ENCODE measurements at regions not wholly inside any gene's neighbourhood (a gene's known extent, or its start where the extent isn't known, plus 50 kb on each side); places are given as distances from the start of the nearest gene placed in this dataset.
"Not testable (repeated sequence)": the region's sequence is repeated elsewhere in the genome, so short reads cannot be mapped to it uniquely, and the experiment has no call there.

- Mint-ChIP-seq H3K4me1 (no peaks in the 10 kb centered on the region), H3K9me3 (no peaks in the 10 kb centered on the region), H3K4me3 (no peak overlapping the region), H3K27ac (no peak overlapping the region), H3K27me3 (no peaks in the 10 kb centered on the region), H3K36me3 (ENCODE audit: low read depth) (no peaks in the 10 kb centered on the region)
- no peak for DNase-seq
- intact Hi-C loops (cut with micrococcal nuclease) = no loop called here
These were observed 253.3 kb upstream of the INTU start for GRCh38 chr4:127379499-127379898.

DNA sequence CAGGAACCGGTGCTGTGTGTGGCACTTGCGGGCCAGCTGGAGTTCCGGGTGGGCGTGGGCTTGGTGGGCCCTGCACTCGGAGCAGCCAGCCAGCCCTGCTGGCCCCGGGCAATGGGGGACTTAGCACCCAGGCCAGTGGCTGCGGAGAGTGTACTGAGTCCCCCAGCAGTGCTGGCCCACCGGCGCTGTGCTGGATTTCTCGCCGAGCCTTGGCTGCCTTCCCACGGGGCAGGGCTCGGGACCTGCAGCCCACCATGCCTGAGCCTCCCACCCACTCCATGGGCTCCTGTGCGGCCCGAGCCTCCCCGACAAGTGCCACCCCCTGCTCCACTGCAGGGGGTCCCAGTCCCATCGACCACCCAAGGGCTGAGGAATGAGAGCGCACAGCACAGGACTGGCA, 252.8 kb upstream of the INTU start:
- H3K4me3 Mint-ChIP-seq; H3K27me3 Mint-ChIP-seq; H3K9me3 Mint-ChIP-seq; H3K36me3 Mint-ChIP-seq (ENCODE audit: low read depth); DNase-seq; H3K4me1 Mint-ChIP-seq; H3K27ac Mint-ChIP-seq; intact Hi-C loops (cut with micrococcal nuclease): not testable (repeated sequence)

GRCh38 chr4:127383666-127384065, 249.1 kb upstream of the INTU start:
- Mint-ChIP-seq H3K27ac (no peak overlapping the region), H3K9me3 (no peaks in the 10 kb centered on the region), H3K4me3 (no peak overlapping the region), H3K27me3 (no peaks in the 10 kb centered on the region), H3K4me1 (no peaks in the 10 kb centered on the region), H3K36me3 (ENCODE audit: low read depth) (no peaks in the 10 kb centered on the region)
- intact Hi-C loops (cut with micrococcal nuclease) = no loop called here
- no peak for DNase-seq

GRCh38 chr4:127394516-127394915, 238.2 kb upstream of the INTU start:
- H3K9me3 Mint-ChIP-seq = no peaks in the 10 kb centered on the region
- no peaks in the 10 kb centered on the region for H3K36me3 Mint-ChIP-seq (ENCODE audit: low read depth)
- H3K4me3 Mint-ChIP-seq = no peak overlapping the region
- no peaks in the 10 kb centered on the region for H3K4me1 Mint-ChIP-seq
- no peak overlapping the region for H3K27ac Mint-ChIP-seq
- H3K27me3 Mint-ChIP-seq = no peaks in the 10 kb centered on the region
- DNase-seq = no peak
- intact Hi-C loops (cut with micrococcal nuclease) = no loop called here

DNA sequence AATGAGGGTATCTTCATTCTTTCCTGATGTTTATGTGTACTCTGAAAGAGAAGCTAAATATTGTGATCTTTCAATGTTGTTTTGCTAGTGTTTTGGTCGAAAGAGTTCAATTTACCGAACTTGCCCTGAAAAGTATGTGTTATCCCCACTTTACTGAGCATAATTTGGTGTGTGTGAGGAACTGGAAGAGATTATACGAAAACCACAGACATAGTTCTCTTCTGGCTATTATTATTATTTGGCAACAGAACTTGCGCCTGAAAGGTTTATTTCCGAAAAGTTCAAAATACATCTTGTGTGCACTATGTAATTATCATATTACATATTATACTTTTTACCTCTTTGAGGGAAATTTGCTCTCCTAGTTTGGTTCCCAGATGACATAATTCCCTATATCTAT, 232.5 kb upstream of the INTU start:
- Mint-ChIP-seq H3K4me3 (no peak overlapping the region), H3K27me3 (no peaks in the 10 kb centered on the region)
- intact Hi-C loops (cut with micrococcal nuclease) = no loop called here

GRCh38 chr4:127400731-127401346, 231.9 kb upstream of the INTU start:
- Mint-ChIP-seq H3K27ac (no peak overlapping the region), H3K9me3 (no peaks in the 10 kb centered on the region), H3K27me3 (no peaks in the 10 kb centered on the region), H3K4me3 (no peak overlapping the region), H3K36me3 (ENCODE audit: low read depth) (no peaks in the 10 kb centered on the region), H3K4me1 (no peaks in the 10 kb centered on the region)
- intact Hi-C loops (cut with micrococcal nuclease) = no loop called here
- peak; percentile 80 for DNase-seq

More for the DNA sequence above, 232.5 kb upstream of the INTU start:
- no peak for DNase-seq
- H3K27ac Mint-ChIP-seq = no peak overlapping the region
- no peaks in the 10 kb centered on the region for H3K4me1 Mint-ChIP-seq
- no peaks in the 10 kb centered on the region for H3K36me3 Mint-ChIP-seq (ENCODE audit: low read depth)
- H3K9me3 Mint-ChIP-seq = no peaks in the 10 kb centered on the region

- no peaks in the 10 kb centered on the region for H3K36me3 Mint-ChIP-seq (ENCODE audit: low read depth)
- no peaks in the 10 kb centered on the region for H3K9me3 Mint-ChIP-seq
- no peaks in the 10 kb centered on the region for H3K4me1 Mint-ChIP-seq
- intact Hi-C loops (cut with micrococcal nuclease) = no loop called here
- H3K27ac Mint-ChIP-seq = no peak overlapping the region
- no peak overlapping the region for H3K4me3 Mint-ChIP-seq
- H3K27me3 Mint-ChIP-seq = no peaks in the 10 kb centered on the region
- no peak for DNase-seq
These were observed 229.2 kb upstream of the INTU start for GRCh38 chr4:127403471-127404084.

DNA sequence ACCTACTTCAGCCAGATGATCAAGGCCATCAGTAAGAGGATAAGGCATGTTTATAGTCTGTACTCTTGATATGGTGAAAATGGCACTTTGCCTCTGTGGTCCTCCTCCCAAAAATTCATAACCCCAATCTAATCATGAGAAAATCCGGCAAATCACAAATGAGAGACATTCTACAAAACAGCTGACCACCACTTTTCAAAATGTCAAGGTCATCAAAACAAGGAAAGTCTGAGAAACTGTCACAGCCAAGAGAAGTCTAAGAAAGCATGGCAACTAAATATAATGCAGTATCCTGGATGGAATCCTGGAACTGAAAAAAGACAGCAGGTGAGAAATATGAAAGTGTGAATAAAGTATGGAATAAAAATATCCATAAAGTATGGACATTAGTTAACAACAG, 226.6 kb upstream of the INTU start:
- no peaks in the 10 kb centered on the region for H3K27me3 Mint-ChIP-seq
- no peak overlapping the region for H3K27ac Mint-ChIP-seq
- no peak for DNase-seq
- no peak overlapping the region for H3K4me3 Mint-ChIP-seq
- H3K36me3 Mint-ChIP-seq (ENCODE audit: low read depth) = no peaks in the 10 kb centered on the region
- no peaks in the 10 kb centered on the region for H3K4me1 Mint-ChIP-seq
- H3K9me3 Mint-ChIP-seq = no peaks in the 10 kb centered on the region
- intact Hi-C loops (cut with micrococcal nuclease) = no loop called here

- intact Hi-C loops (cut with micrococcal nuclease); DNase-seq; H3K27ac Mint-ChIP-seq; H3K27me3 Mint-ChIP-seq; H3K4me1 Mint-ChIP-seq; H3K4me3 Mint-ChIP-seq; H3K36me3 Mint-ChIP-seq (ENCODE audit: low read depth); H3K9me3 Mint-ChIP-seq: not testable (repeated sequence)
These were observed 225.2 kb upstream of the INTU start for GRCh38 chr4:127407572-127407971.

GRCh38 chr4:127410201-127410600, 222.6 kb upstream of the INTU start:
- Mint-ChIP-seq H3K4me1 (no peaks in the 10 kb centered on the region), H3K4me3 (no peak overlapping the region), H3K27me3 (no peaks in the 10 kb centered on the region), H3K9me3 (no peaks in the 10 kb centered on the region), H3K27ac (no peak overlapping the region), H3K36me3 (ENCODE audit: low read depth) (no peaks in the 10 kb centered on the region)
- intact Hi-C loops (cut with micrococcal nuclease) = no loop called here
- DNase-seq = no peak

DNA sequence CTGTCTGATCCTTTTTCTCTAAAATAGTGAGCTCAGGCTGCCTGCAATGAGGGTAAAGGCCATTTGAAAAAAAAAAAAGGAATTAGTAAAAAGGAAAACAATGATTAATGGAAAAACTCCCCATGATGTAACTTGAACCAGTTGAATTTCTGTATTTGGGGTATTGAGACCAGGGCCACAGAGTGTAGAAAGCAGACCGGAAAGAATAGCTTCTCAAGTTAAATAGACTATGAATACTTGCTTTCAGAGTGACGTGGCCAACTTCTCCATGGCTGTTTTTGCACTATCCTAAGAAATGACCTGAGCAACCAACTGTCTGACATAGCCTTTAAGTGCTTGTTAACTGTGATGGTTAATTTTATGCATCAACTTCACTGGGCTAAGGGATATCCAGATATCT, 222.1 kb upstream of the INTU start:
- no peak overlapping the region for H3K4me3 Mint-ChIP-seq
- no peaks in the 10 kb centered on the region for H3K4me1 Mint-ChIP-seq
- H3K27ac Mint-ChIP-seq = no peak overlapping the region
- H3K27me3 Mint-ChIP-seq = no peaks in the 10 kb centered on the region
- no peak for DNase-seq
- H3K9me3 Mint-ChIP-seq = no peaks in the 10 kb centered on the region
- intact Hi-C loops (cut with micrococcal nuclease) = no loop called here
- no peaks in the 10 kb centered on the region for H3K36me3 Mint-ChIP-seq (ENCODE audit: low read depth)

DNA sequence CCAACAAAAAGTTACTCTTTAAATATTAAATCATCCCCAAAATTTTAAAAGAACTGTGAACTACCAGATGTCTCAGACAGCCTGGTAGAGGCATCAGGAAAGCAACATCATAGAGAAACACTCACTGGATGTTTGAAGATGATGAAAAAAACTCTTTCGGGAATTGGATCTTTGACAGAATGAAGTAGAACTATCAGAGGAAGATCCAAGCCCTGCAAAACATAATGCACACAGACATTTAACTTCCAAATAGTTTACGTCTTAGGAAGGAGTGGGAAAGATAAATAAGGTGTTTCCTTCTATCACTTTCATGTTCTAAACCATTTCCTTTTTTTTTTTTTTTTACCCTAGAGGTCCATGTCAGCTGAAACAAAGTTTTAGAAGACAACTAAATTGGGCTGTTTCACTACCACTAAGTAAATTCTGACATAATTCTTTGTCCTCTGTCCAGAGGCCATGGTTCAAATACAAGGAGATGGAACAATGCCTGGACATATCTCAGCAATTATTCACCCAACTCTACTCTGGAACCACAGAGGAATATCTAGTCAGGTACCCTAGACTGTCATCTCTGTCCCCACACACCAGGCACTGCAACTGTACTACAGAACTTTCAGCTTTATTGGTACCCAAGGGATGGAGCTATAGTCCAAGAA, 217.7 kb upstream of the INTU start:
- Mint-ChIP-seq H3K4me1 (no peaks in the 10 kb centered on the region), H3K4me3 (no peak overlapping the region)

GRCh38 chr4:127416115-127416514, 216.6 kb upstream of the INTU start:
- no peak for DNase-seq
- intact Hi-C loops (cut with micrococcal nuclease) = no loop called here
- Mint-ChIP-seq H3K36me3 (ENCODE audit: low read depth) (no peaks in the 10 kb centered on the region), H3K4me1 (no peaks in the 10 kb centered on the region), H3K27me3 (no peaks in the 10 kb centered on the region), H3K27ac (no peak overlapping the region), H3K4me3 (no peak overlapping the region), H3K9me3 (no peaks in the 10 kb centered on the region)

More for the DNA sequence above, 217.7 kb upstream of the INTU start:
- Mint-ChIP-seq H3K9me3 (no peaks in the 10 kb centered on the region), H3K27me3 (no peaks in the 10 kb centered on the region), H3K27ac (no peak overlapping the region), H3K36me3 (ENCODE audit: low read depth) (no peaks in the 10 kb centered on the region)
- no peak for DNase-seq
- intact Hi-C loops (cut with micrococcal nuclease) = no loop called here

GRCh38 chr4:127417885-127418535, 214.7 kb upstream of the INTU start:
- no peaks in the 10 kb centered on the region for H3K27me3 Mint-ChIP-seq
- H3K4me3 Mint-ChIP-seq = no peak overlapping the region

More at GRCh38 chr4:127417885-127418535, 214.7 kb upstream of the INTU start:
- H3K9me3 Mint-ChIP-seq = no peaks in the 10 kb centered on the region
- DNase-seq = no peak
- H3K36me3 Mint-ChIP-seq (ENCODE audit: low read depth) = no peaks in the 10 kb centered on the region
- intact Hi-C loops (cut with micrococcal nuclease) = no loop called here
- no peaks in the 10 kb centered on the region for H3K4me1 Mint-ChIP-seq
- no peak overlapping the region for H3K27ac Mint-ChIP-seq
